Colonic mucosa (tissue), 4 donors: ENCODE measurements at regions not wholly inside any gene's neighbourhood (a gene's known extent, or its start where the extent isn't known, plus 50 kb on each side); places are given as distances from the start of the nearest gene placed in this dataset.

ENCODE experiments used
- DNase-seq: peaks from one replicate; pipeline ENCODE4 v3.0.0-alpha.2; 2020
- H3K27ac ChIP-seq: fragments of 200-600 bp; one replicate; pipeline ENCODE4 v1.8.0; 2021
- H3K27me3 ChIP-seq: fragments of 200-600 bp; one replicate; pipeline ENCODE4 v1.8.0; 2021
- H3K36me3 ChIP-seq: fragments of 200-600 bp; one replicate; pipeline ENCODE4 v1.8.0; 2021
- H3K4me1 ChIP-seq: fragments of 200-600 bp; one replicate; pipeline ENCODE4 v1.8.0; 2021; ENCODE audit warnings: mild to moderate bottlenecking
- H3K4me3 ChIP-seq: fragments of 200-600 bp; one replicate; pipeline ENCODE4 v1.8.0; 2021
- H3K9ac ChIP-seq, 2 donors: one replicate each; pipeline ENCODE4 v1.7.0; 2013; ENCODE audit warnings: control low read depth in 2 of 2, low read depth in 2 of 2, low read length in 2 of 2
- H3K9me3 ChIP-seq: fragments of 200-600 bp; one replicate; pipeline ENCODE4 v1.8.0; 2021
- intact Hi-C: fragments of 100-400 bp; cut with DNase I; formaldehyde crosslinking; loops from one replicate; pipeline ENCODE4 v1.14.1; 2022
- TF ChIP-seq, protein P1 (sequence below): fragments of 200-600 bp; IDR thresholded peaks from one replicate; pipeline ENCODE4 v1.8.0; 2022; ENCODE audit warnings: antibody characterized with exemption, mild to moderate bottlenecking
- donor health status: healthy.
- donor health status: DM: no; HTN: no; CAD: no.
- donor health status: DM: no; HTN: no; CAD: no.

DNA sequence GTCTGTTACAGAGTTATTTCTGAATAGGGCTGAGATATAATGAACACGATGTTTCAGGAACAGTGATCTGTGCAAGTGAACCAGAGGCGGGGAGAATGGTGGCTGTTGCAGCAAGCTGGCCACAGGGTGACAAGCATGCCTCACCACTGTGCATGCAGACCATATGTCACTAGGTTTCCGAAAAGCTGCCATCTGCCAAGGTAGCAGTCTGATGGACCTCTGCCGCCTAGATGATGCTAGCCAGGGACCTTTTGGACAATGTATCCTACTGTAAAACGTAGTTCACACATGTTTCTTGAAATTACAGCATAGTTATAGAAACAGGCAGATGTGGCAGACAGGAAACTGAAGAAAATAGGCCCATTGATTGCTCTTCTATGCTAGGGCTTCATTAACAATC lies 204.2 kb upstream of the RRP15 start:
- no peaks in the 10 kb centered on the region for H3K36me3 ChIP-seq
- no peaks in the 10 kb centered on the region for H3K4me1 ChIP-seq
- no peak overlapping the region for H3K9ac ChIP-seq
- no peak overlapping the region for H3K4me3 ChIP-seq
- intact Hi-C loops, result no loop called here
- H3K9me3 ChIP-seq, result no peaks in the 10 kb centered on the region
- no peak overlapping the region for H3K27ac ChIP-seq
- no peak for DNase-seq
- TF ChIP-seq, protein P1, sequence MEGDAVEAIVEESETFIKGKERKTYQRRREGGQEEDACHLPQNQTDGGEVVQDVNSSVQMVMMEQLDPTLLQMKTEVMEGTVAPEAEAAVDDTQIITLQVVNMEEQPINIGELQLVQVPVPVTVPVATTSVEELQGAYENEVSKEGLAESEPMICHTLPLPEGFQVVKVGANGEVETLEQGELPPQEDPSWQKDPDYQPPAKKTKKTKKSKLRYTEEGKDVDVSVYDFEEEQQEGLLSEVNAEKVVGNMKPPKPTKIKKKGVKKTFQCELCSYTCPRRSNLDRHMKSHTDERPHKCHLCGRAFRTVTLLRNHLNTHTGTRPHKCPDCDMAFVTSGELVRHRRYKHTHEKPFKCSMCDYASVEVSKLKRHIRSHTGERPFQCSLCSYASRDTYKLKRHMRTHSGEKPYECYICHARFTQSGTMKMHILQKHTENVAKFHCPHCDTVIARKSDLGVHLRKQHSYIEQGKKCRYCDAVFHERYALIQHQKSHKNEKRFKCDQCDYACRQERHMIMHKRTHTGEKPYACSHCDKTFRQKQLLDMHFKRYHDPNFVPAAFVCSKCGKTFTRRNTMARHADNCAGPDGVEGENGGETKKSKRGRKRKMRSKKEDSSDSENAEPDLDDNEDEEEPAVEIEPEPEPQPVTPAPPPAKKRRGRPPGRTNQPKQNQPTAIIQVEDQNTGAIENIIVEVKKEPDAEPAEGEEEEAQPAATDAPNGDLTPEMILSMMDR, result no peak
- no peaks in the 10 kb centered on the region for H3K27me3 ChIP-seq

DNA sequence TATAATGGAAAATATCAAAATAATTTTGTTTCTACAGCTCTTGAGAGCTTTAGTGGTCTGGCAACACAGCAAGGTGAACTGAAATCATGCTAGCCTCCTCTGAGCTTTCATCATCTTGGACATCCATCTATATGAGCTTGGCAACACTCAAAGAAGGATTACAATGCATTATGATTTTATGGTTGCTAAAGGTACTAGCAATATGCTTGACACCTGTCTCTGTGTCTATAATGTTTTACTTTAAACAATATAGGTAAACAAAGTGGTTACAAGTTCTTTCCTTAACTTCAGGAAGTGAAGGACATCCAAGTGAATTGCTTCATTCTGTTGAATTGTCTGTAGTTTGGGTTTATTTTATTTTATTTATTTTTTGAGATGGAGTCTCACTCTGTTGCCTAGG lies 203.7 kb upstream of the RRP15 start:
- Histone ChIP-seq H3K36me3 (no peaks in the 10 kb centered on the region), H3K27me3 (no peaks in the 10 kb centered on the region), H3K9ac (no peak overlapping the region), H3K9me3 (no peaks in the 10 kb centered on the region), H3K4me1 (no peaks in the 10 kb centered on the region), H3K27ac (no peak overlapping the region), H3K4me3 (no peak overlapping the region)
- intact Hi-C loops, result no loop called here
- no peak for DNase-seq
- TF ChIP-seq, protein P1, result no peak

- DNase-seq, result no peak
- H3K36me3 ChIP-seq, result no peaks in the 10 kb centered on the region
- no peak overlapping the region for H3K27ac ChIP-seq
- H3K9me3 ChIP-seq, result no peaks in the 10 kb centered on the region
- intact Hi-C loops, result no loop called here
- TF ChIP-seq, protein P1, result no peak
- H3K9ac ChIP-seq, result no peak overlapping the region
- H3K27me3 ChIP-seq, result no peaks in the 10 kb centered on the region
- H3K4me1 ChIP-seq, result no peaks in the 10 kb centered on the region
- H3K4me3 ChIP-seq, result no peak overlapping the region
Observed at GRCh38 chr1:218090459-218090858, 194.6 kb upstream of the RRP15 start.

- H3K4me3 ChIP-seq, result no peak overlapping the region
- H3K36me3 ChIP-seq, result no peaks in the 10 kb centered on the region
- no peak overlapping the region for H3K9ac ChIP-seq
- intact Hi-C loops, result no loop called here
- no peaks in the 10 kb centered on the region for H3K9me3 ChIP-seq
- H3K4me1 ChIP-seq, result no peaks in the 10 kb centered on the region
- no peak overlapping the region for H3K27ac ChIP-seq
- TF ChIP-seq, protein P1, result no peak
- H3K27me3 ChIP-seq, result no peaks in the 10 kb centered on the region
- no peak for DNase-seq
Observed at GRCh38 chr1:218101409-218101808, 183.7 kb upstream of the RRP15 start.

GRCh38 chr1:218108034-218108433 lies 177.1 kb upstream of the RRP15 start:
- H3K4me1 ChIP-seq, result no peaks in the 10 kb centered on the region
- H3K9me3 ChIP-seq, result no peaks in the 10 kb centered on the region
- no peak overlapping the region for H3K27ac ChIP-seq
- no peaks in the 10 kb centered on the region for H3K36me3 ChIP-seq
- H3K9ac ChIP-seq, result no peak overlapping the region
- intact Hi-C loops, result no loop called here
- no peak for DNase-seq
- no peak overlapping the region for H3K4me3 ChIP-seq
- H3K27me3 ChIP-seq, result no peaks in the 10 kb centered on the region
- TF ChIP-seq, protein P1, result no peak

DNA sequence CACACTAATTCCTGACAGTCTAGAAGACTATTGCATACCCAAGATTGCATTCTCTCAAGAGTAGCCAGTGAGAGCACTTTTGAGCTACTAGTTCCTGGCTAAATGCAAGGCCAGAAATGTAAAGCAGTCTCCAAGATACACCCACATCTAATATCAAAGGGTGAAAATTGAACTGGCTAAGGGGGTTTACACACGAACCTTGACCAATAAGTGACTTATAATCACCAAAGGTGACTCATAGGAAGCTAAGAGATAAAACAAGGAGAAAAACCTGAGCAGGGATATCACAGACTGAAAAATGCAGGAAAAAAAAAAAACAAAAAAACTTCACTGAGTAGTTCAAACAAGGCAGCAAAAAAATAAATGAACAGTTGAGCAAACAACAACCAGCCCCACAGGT lies 172.2 kb upstream of the RRP15 start:
- no peaks in the 10 kb centered on the region for H3K4me1 ChIP-seq
- H3K4me3 ChIP-seq, result no peak overlapping the region
- intact Hi-C loops, result no loop called here
- no peak overlapping the region for H3K9ac ChIP-seq
- no peak for DNase-seq
- no peaks in the 10 kb centered on the region for H3K36me3 ChIP-seq
- H3K27me3 ChIP-seq, result no peaks in the 10 kb centered on the region
- no peaks in the 10 kb centered on the region for H3K9me3 ChIP-seq
- TF ChIP-seq, protein P1, result no peak
- no peak overlapping the region for H3K27ac ChIP-seq
